Endothelial cell of umbilical vein (primary cell): ENCODE measurements at regions not wholly inside any gene's neighbourhood (a gene's known extent, or its start where the extent isn't known, plus 50 kb on each side); places are given as distances from the start of the nearest gene placed in this dataset.

Source experiments
- BruUV-seq: library from RNA; stranded (reverse); fragments of 400-500 nt; replicated peaks from 2 replicates; lab custom pipeline; 2021; lab: Mats Ljungman, UMichigan
- CTCF ChIA-PET: fragments of 300-600, 350-600 bp; sonication (Branson Sonifier 250); formaldehyde crosslinking; loops from one replicate; lab custom pipeline; 2021; ENCODE audit warnings: antibody characterized with exemption, inconsistent platforms; lab: Charles Lee
- POLR2A ChIA-PET: fragments of 300-600, 350-600 bp; sonication (Branson Sonifier 250); formaldehyde crosslinking; loops from one replicate; lab custom pipeline; 2021; ENCODE audit warnings: antibody characterized with exemption, inconsistent platforms; lab: Charles Lee
- DNase-seq: peaks from one replicate; pipeline ENCODE4 v3.0.0-alpha.2; 2011; ENCODE audit warnings: low read depth, low spot score
- FAIRE-seq: peaks from 2 replicates; lab custom pipeline; 2011; peaks lifted over from hg19 to GRCh38; lab: Jason Lieb, UNC
- H2AFZ ChIP-seq: 2 replicates; pipeline ENCODE4 v1.6.0; 2012; ENCODE audit warnings: low read depth, low read length, control low read depth, inconsistent platforms
- H3K27ac ChIP-seq: 2 replicates; pipeline ENCODE4 v1.5.1; 2011; ENCODE audit warnings: low read depth, mild to moderate bottlenecking, control low read depth, low read length, moderate library complexity; ENCODE audit not compliant: insufficient read depth
- H3K27me3 ChIP-seq, 2 experiments: 2 replicates each; pipeline versions ENCODE4 v1.6.0 to v1.6.1; 2011; ENCODE audit warnings: low read length in 2 of 2, mixed read lengths in 1 of 2; ENCODE audit not compliant: control insufficient read depth in 2 of 2, insufficient read depth in 2 of 2
- H3K36me3 ChIP-seq, 2 experiments: 2 replicates in 1 of 2; 3 replicates in 1 of 2; pipeline ENCODE4 v1.5.1; 2011; ENCODE audit warnings: low read length in 2 of 2, mild to moderate bottlenecking in 1 of 2, moderate library complexity in 1 of 2; ENCODE audit not compliant: control insufficient read depth in 2 of 2, insufficient read depth in 2 of 2; ENCODE audit errors: extremely low read depth in 1 of 2
- H3K4me1 ChIP-seq: 3 replicates; pipeline ENCODE4 v1.5.1; 2011; ENCODE audit warnings: mild to moderate bottlenecking, low read length; ENCODE audit not compliant: control insufficient read depth, insufficient read depth; ENCODE audit errors: extremely low read depth
- H3K4me2 ChIP-seq: 2 replicates; pipeline ENCODE4 v1.6.1; 2011; ENCODE audit warnings: low read length, control low read depth, mixed read lengths; ENCODE audit not compliant: insufficient read depth
- H3K4me3 ChIP-seq, 3 experiments: fragments of 200-600 bp in 1 of 3; sonication (generic), shearing (Covaris generic) in 1 of 3; replicated peaks in 1 of 3; 2 replicates each; pipeline ENCODE4 v1.5.1; 2011 to 2016; ENCODE audit warnings: control low read depth in 3 of 3, low read length in 3 of 3, mild to moderate bottlenecking in 2 of 3, inconsistent platforms in 1 of 3, low read depth in 1 of 3, moderate library complexity in 1 of 3; ENCODE audit not compliant: insufficient read depth in 1 of 3
- H3K79me2 ChIP-seq: 2 replicates; pipeline ENCODE4 v1.6.0; 2012; ENCODE audit warnings: low read length, inconsistent platforms; ENCODE audit not compliant: control insufficient read depth, insufficient read depth
- H3K9ac ChIP-seq: replicated peaks from 2 replicates; pipeline ENCODE3; 2011; ENCODE audit warnings: low read length, control low read depth; ENCODE audit not compliant: insufficient read depth; ENCODE audit errors: extremely low read depth
- H3K9me1 ChIP-seq: replicated peaks from 3 replicates; pipeline ENCODE4 v1.6.0; 2011; ENCODE audit warnings: mild to moderate bottlenecking, low read length; ENCODE audit not compliant: control insufficient read depth, insufficient read depth; ENCODE audit errors: extremely low read depth
- H3K9me3 ChIP-seq: replicated peaks from 2 replicates; pipeline ENCODE4 v1.5.1; 2012; ENCODE audit warnings: low read length, inconsistent platforms; ENCODE audit not compliant: control insufficient read depth, insufficient read depth
- H4K20me1 ChIP-seq: replicated peaks from 2 replicates; pipeline ENCODE3; 2011; ENCODE audit warnings: mild to moderate bottlenecking, low read length; ENCODE audit not compliant: control insufficient read depth, insufficient read depth; ENCODE audit errors: extremely low read depth
- CTCF ChIP-seq, 2 donors: IDR thresholded peaks; 1 replicate in 1 of 2; 2 replicates in 1 of 2; pipeline ENCODE4 v1.5.1; 2011; ENCODE audit warnings: low read length in 2 of 2, mild to moderate bottlenecking in 2 of 2, moderate library complexity in 2 of 2, control low read depth in 1 of 2, inconsistent platforms in 1 of 2, low read depth in 1 of 2; ENCODE audit not compliant: insufficient read depth in 1 of 2; ENCODE audit errors: extremely low read depth in 1 of 2
- EZH2 ChIP-seq: IDR thresholded peaks from 2 replicates; pipeline ENCODE4 v1.6.1; 2012; ENCODE audit warnings: borderline replicate concordance, low read depth, mild to moderate bottlenecking, moderate library complexity, low read length, inconsistent platforms; ENCODE audit not compliant: severe bottlenecking
- FOS ChIP-seq: IDR thresholded peaks from 2 replicates; pipeline ENCODE4 v1.6.1; 2011; ENCODE audit warnings: mild to moderate bottlenecking, low read length, moderate library complexity, borderline replicate concordance; ENCODE audit not compliant: insufficient read depth
- GATA2 ChIP-seq: IDR thresholded peaks from 2 replicates; pipeline ENCODE4 v1.7.0; 2011; ENCODE audit warnings: low read depth, mild to moderate bottlenecking, moderate library complexity, mixed read lengths, low read length; ENCODE audit not compliant: insufficient read length, insufficient read depth
- JUN ChIP-seq: IDR thresholded peaks from 2 replicates; pipeline ENCODE4 v1.6.1; 2011; ENCODE audit warnings: borderline replicate concordance, low read depth; ENCODE audit not compliant: insufficient read length, insufficient read depth
- MAX ChIP-seq: IDR thresholded peaks from 2 replicates; pipeline ENCODE4 v1.6.1; 2011; ENCODE audit not compliant: insufficient read depth, insufficient read length
- MYC ChIP-seq: IDR thresholded peaks from one replicate; pipeline ENCODE4 v1.6.1; 2011; ENCODE audit warnings: mild to moderate bottlenecking, low read depth, low read length
- POLR2A ChIP-seq: IDR thresholded peaks from 2 replicates; pipeline ENCODE4 v1.6.1; 2012; ENCODE audit warnings: low read depth, mild to moderate bottlenecking, control low read depth, low read length
- POLR2AphosphoS5 ChIP-seq: IDR thresholded peaks from 2 replicates; pipeline ENCODE4 v1.6.1; 2012; ENCODE audit warnings: low read depth, mild to moderate bottlenecking, control low read depth, low read length, moderate library complexity; ENCODE audit not compliant: insufficient read depth
- dilution Hi-C: fragments of 300-500 bp; cut with MboI; formaldehyde crosslinking; loops from one replicate; pipeline ENCODE4 v1.15.0; 2019; ENCODE audit warnings: low sequenced_read_pairs; ENCODE audit not compliant: extremely low pct_ligation_motif_present
- intact Hi-C: fragments of 100-400 bp; cut with micrococcal nuclease; formaldehyde crosslinking; loops from one replicate; pipeline ENCODE4 v1.10.0; 2022

- Histone ChIP-seq H3K9ac (no peak overlapping the region), H3K4me1 (no peaks in the 10 kb centered on the region), H3K9me1 (no peaks in the 10 kb centered on the region), H4K20me1 (no peaks in the 10 kb centered on the region), H3K4me3 (no peak overlapping the region), H3K27me3 (no peaks in the 10 kb centered on the region), H3K36me3 (no peaks in the 10 kb centered on the region), H3K9me3 (no peaks in the 10 kb centered on the region), H3K27ac (no peak overlapping the region), H3K79me2 (no peaks in the 10 kb centered on the region), H3K4me2 (no peak overlapping the region), H2AFZ (no peak overlapping the region)
- intact Hi-C loops = no loop called here
- dilution Hi-C loops = no loop called here
- POLR2A ChIA-PET = no interaction called here
- FAIRE-seq = no peak
- no peak for TF ChIP-seq CTCF (IDR thresholded peaks at IDR 0.05; ENCODE audit: extremely low read depth in 1 of 2, insufficient read depth in 1 of 2, low read depth in 1 of 2, low read length in 2 of 2)
- no peak for TF ChIP-seq POLR2AphosphoS5
- DNase-seq = no peak
- BruUV-seq = no TSS peak
- CTCF ChIA-PET = no interaction called here
Measured at GRCh38 chr2:2492800-2493199, 161.7 kb upstream of the MYT1L start.

GRCh38 chr2:2491964-2492363, 160.9 kb upstream of the MYT1L start:
- dilution Hi-C loops (no loop called here), intact Hi-C loops (no loop called here)
- TF ChIP-seq POLR2A (no peak), POLR2AphosphoS5 (no peak), GATA2 (no peak), EZH2 (no peak), FOS (no peak), MYC (no peak), CTCF (IDR thresholded peaks at IDR 0.05; ENCODE audit: extremely low read depth in 1 of 2, insufficient read depth in 1 of 2, low read depth in 1 of 2, low read length in 2 of 2) (no peak), MAX (no peak), JUN (no peak)
- BruUV-seq = no TSS peak
- Histone ChIP-seq H3K27me3 (no peaks in the 10 kb centered on the region), H2AFZ (no peak overlapping the region), H4K20me1 (no peaks in the 10 kb centered on the region), H3K36me3 (no peaks in the 10 kb centered on the region), H3K4me3 (no peak overlapping the region), H3K9me3 (no peaks in the 10 kb centered on the region), H3K9ac (no peak overlapping the region), H3K9me1 (no peaks in the 10 kb centered on the region), H3K4me1 (no peaks in the 10 kb centered on the region), H3K79me2 (no peaks in the 10 kb centered on the region), H3K4me2 (no peak overlapping the region), H3K27ac (no peak overlapping the region)
- FAIRE-seq = no peak
- ChIA-PET POLR2A (no interaction called here), CTCF (no interaction called here)
- DNase-seq = no peak
